Neural cell (in vitro differentiated cells): ENCODE measurements at regions not wholly inside any gene's neighbourhood (a gene's known extent, or its start where the extent isn't known, plus 50 kb on each side); places are given as distances from the start of the nearest gene placed in this dataset.

Source experiments
- H2AFZ ChIP-seq: fragments of 200-600, 300-800 bp; sonication (generic), shearing (Covaris generic); 2 replicates; pipeline ENCODE4 v1.6.0; 2014; ENCODE audit warnings: low read depth, mild to moderate bottlenecking, antibody characterized with exemption, low read length, moderate library complexity
- H3F3A ChIP-seq: fragments of 200-600 bp; shearing (Covaris generic); 2 replicates; pipeline ENCODE4 v1.6.1; 2016; ENCODE audit warnings: mild to moderate bottlenecking, moderate library complexity, mixed read lengths, antibody characterized with exemption, low read length; ENCODE audit not compliant: insufficient read depth, poor library complexity, severe bottlenecking
- H3K27ac ChIP-seq: fragments of 200-600, 300-800 bp; sonication (generic), shearing (Covaris generic); 2 replicates; pipeline ENCODE4 v1.5.1; 2014; ENCODE audit warnings: mild to moderate bottlenecking, low read length, moderate library complexity
- H3K27me3 ChIP-seq: fragments of 300-800, 200-600 bp; sonication (generic), shearing (Covaris generic); 2 replicates; pipeline ENCODE4 v1.6.0; 2014; ENCODE audit warnings: mild to moderate bottlenecking, low read depth, low read length, moderate library complexity; ENCODE audit not compliant: insufficient read depth
- H3K36me3 ChIP-seq: fragments of 300-800, 200-600 bp; sonication (generic), shearing (Covaris generic); 2 replicates; pipeline ENCODE4 v1.5.1; 2014; ENCODE audit warnings: mild to moderate bottlenecking, antibody characterized with exemption, low read length, moderate library complexity; ENCODE audit not compliant: insufficient read depth
- H3K4me2 ChIP-seq: fragments of 300-800, 200-600 bp; sonication (generic), shearing (Covaris generic); 2 replicates; pipeline ENCODE4 v1.6.0; 2014; ENCODE audit warnings: mild to moderate bottlenecking, low read length
- H3K4me3 ChIP-seq: fragments of 300-800, 200-600 bp; sonication (generic), shearing (Covaris generic); 2 replicates; pipeline ENCODE4 v1.5.1; 2014; ENCODE audit warnings: mild to moderate bottlenecking, low read length, moderate library complexity
- H3K79me2 ChIP-seq: fragments of 200-600 bp; shearing (Covaris generic); replicated peaks from 2 replicates; pipeline ENCODE4 v1.6.0; 2014; ENCODE audit warnings: mild to moderate bottlenecking, low read length, moderate library complexity; ENCODE audit not compliant: insufficient read depth
- H3K9ac ChIP-seq: fragments of 300-800, 200-600 bp; sonication (generic), shearing (Covaris generic); 2 replicates; pipeline ENCODE4 v1.6.1; 2016; ENCODE audit warnings: mild to moderate bottlenecking, low read length, mixed read lengths
- H3K9me2 ChIP-seq: fragments of 200-600 bp; shearing (Covaris generic); 2 replicates; pipeline ENCODE4 v1.6.1; 2016; ENCODE audit warnings: mild to moderate bottlenecking, low read length, mixed read lengths; ENCODE audit not compliant: insufficient read depth
- H3K9me3 ChIP-seq: fragments of 200-600, 300-800 bp; sonication (generic), shearing (Covaris generic); 2 replicates; pipeline ENCODE4 v1.6.1; 2016; ENCODE audit warnings: mild to moderate bottlenecking, mixed run types, low read length, moderate library complexity, mixed read lengths
- H4K20me1 ChIP-seq: fragments of 200-600 bp; shearing (Covaris generic); 2 replicates; pipeline ENCODE4 v1.6.1; 2016; ENCODE audit warnings: mild to moderate bottlenecking, mixed run types; ENCODE audit not compliant: insufficient read depth
- CTCF ChIP-seq: fragments of 450-650 bp; IDR thresholded peaks from 2 replicates; pipeline ENCODE4 v1.5.1; 2014; ENCODE audit warnings: antibody characterized with exemption, mild to moderate bottlenecking, moderate library complexity; ENCODE audit not compliant: poor library complexity, severe bottlenecking
- EP300 ChIP-seq: fragments of 450-650 bp; conservative IDR thresholded peaks from 2 replicates; pipeline ENCODE4 v1.6.1; 2014; ENCODE audit warnings: antibody characterized with exemption, mild to moderate bottlenecking, moderate library complexity; ENCODE audit not compliant: poor library complexity, severe bottlenecking
- EZH2 ChIP-seq: fragments of 200-600, 300-800 bp; shearing (Covaris generic), sonication (generic); IDR thresholded peaks from 2 replicates; pipeline ENCODE4 v1.6.1; 2014; ENCODE audit warnings: antibody characterized with exemption, low read length, borderline replicate concordance, mild to moderate bottlenecking; ENCODE audit not compliant: insufficient read depth, poor library complexity, severe bottlenecking
- MXI1 ChIP-seq: fragments of 450-650 bp; conservative IDR thresholded peaks from 2 replicates; pipeline ENCODE4 v1.6.1; 2014; ENCODE audit warnings: antibody characterized with exemption, mild to moderate bottlenecking; ENCODE audit not compliant: poor library complexity, severe bottlenecking
- POLR2AphosphoS5 ChIP-seq: IDR thresholded peaks from 2 replicates; pipeline ENCODE4 v1.6.1; 2012
- RAD21 ChIP-seq: fragments of 450-650 bp; conservative IDR thresholded peaks from 2 replicates; pipeline ENCODE4 v1.6.1; 2014; ENCODE audit warnings: antibody characterized with exemption, mild to moderate bottlenecking, moderate library complexity
- REST ChIP-seq: IDR thresholded peaks from 2 replicates; pipeline ENCODE4 v1.6.1; 2012; ENCODE audit warnings: borderline replicate concordance
- SMC3 ChIP-seq: fragments of 450-650 bp; conservative IDR thresholded peaks from 2 replicates; pipeline ENCODE4 v1.6.1; 2014; ENCODE audit warnings: antibody characterized with exemption, mild to moderate bottlenecking, moderate library complexity; ENCODE audit not compliant: poor library complexity
- TAF1 ChIP-seq: IDR thresholded peaks from 2 replicates; pipeline ENCODE4 v1.6.1; 2012; ENCODE audit warnings: low read depth

GRCh38 chr10:90276894-90277475 lies 575.6 kb downstream of the KIF20B start:
- H3K4me3 ChIP-seq: no peak overlapping the region
- no peaks in the 10 kb centered on the region for H3K9me2 ChIP-seq
- no peaks in the 10 kb centered on the region for H4K20me1 ChIP-seq
- no peaks in the 10 kb centered on the region for H3K27me3 ChIP-seq
- H3K9ac ChIP-seq: no peak overlapping the region
- H3K79me2 ChIP-seq: no peaks in the 10 kb centered on the region
- H3K9me3 ChIP-seq: no peaks in the 10 kb centered on the region
- H3K27ac ChIP-seq: no peak overlapping the region
- TF ChIP-seq REST (no peak), SMC3 (no peak), TAF1 (no peak), EP300 (no peak), RAD21 (no peak), MXI1 (no peak), CTCF (no peak), POLR2AphosphoS5 (no peak), EZH2 (no peak)
- H2AFZ ChIP-seq: no peak overlapping the region
- H3K36me3 ChIP-seq: no peaks in the 10 kb centered on the region
- H3F3A ChIP-seq: no peaks in the 10 kb centered on the region
- no peak overlapping the region for H3K4me2 ChIP-seq

GRCh38 chr10:90286406-90286805 lies 571.4 kb downstream of the HTR7 start:
- Histone ChIP-seq H3K4me3 (no peak overlapping the region), H3K9me3 (no peaks in the 10 kb centered on the region), H3K4me2 (no peak overlapping the region), H3K9me2 (no peaks in the 10 kb centered on the region), H3K9ac (no peak overlapping the region), H2AFZ (no peak overlapping the region), H3K79me2 (no peaks in the 10 kb centered on the region), H3K36me3 (no peaks in the 10 kb centered on the region), H3F3A (no peaks in the 10 kb centered on the region), H4K20me1 (no peaks in the 10 kb centered on the region), H3K27ac (no peak overlapping the region), H3K27me3 (no peaks in the 10 kb centered on the region)
- no peak for TF ChIP-seq MXI1
- no peak for TF ChIP-seq EZH2
- no peak for TF ChIP-seq REST
- TF ChIP-seq RAD21: no peak
- TF ChIP-seq SMC3: no peak
- TF ChIP-seq CTCF: no peak
- TF ChIP-seq TAF1: no peak
- TF ChIP-seq POLR2AphosphoS5: no peak
- no peak for TF ChIP-seq EP300
